AG09309 (cell line): ENCODE measurements at regions not wholly inside any gene's neighbourhood (a gene's known extent, or its start where the extent isn't known, plus 50 kb on each side); places are given as distances from the start of the nearest gene placed in this dataset.

Experiments used
- DNase-seq: peaks from one replicate; pipeline ENCODE4 v3.0.0-alpha.2; 2010; ENCODE audit warnings: low read depth
- H3K4me3 ChIP-seq: 2 replicates; pipeline ENCODE4 v1.5.1; 2011; ENCODE audit warnings: mild to moderate bottlenecking, low read depth, low read length, moderate library complexity; ENCODE audit not compliant: control insufficient read depth
- TF ChIP-seq, protein P1 (sequence below): IDR thresholded peaks from 2 replicates; pipeline ENCODE4 v1.5.1; 2011; ENCODE audit warnings: mild to moderate bottlenecking, low read depth, low read length, inconsistent platforms; ENCODE audit not compliant: insufficient read depth, control insufficient read depth; ENCODE audit errors: missing control alignments

GRCh38 chr20:5470943-5471342 is 139.9 kb downstream of the GPCPD1 start:
- DNase-seq, result no peak
- TF ChIP-seq, protein P1, sequence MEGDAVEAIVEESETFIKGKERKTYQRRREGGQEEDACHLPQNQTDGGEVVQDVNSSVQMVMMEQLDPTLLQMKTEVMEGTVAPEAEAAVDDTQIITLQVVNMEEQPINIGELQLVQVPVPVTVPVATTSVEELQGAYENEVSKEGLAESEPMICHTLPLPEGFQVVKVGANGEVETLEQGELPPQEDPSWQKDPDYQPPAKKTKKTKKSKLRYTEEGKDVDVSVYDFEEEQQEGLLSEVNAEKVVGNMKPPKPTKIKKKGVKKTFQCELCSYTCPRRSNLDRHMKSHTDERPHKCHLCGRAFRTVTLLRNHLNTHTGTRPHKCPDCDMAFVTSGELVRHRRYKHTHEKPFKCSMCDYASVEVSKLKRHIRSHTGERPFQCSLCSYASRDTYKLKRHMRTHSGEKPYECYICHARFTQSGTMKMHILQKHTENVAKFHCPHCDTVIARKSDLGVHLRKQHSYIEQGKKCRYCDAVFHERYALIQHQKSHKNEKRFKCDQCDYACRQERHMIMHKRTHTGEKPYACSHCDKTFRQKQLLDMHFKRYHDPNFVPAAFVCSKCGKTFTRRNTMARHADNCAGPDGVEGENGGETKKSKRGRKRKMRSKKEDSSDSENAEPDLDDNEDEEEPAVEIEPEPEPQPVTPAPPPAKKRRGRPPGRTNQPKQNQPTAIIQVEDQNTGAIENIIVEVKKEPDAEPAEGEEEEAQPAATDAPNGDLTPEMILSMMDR, result no peak
- no peak overlapping the region for H3K4me3 ChIP-seq

DNA sequence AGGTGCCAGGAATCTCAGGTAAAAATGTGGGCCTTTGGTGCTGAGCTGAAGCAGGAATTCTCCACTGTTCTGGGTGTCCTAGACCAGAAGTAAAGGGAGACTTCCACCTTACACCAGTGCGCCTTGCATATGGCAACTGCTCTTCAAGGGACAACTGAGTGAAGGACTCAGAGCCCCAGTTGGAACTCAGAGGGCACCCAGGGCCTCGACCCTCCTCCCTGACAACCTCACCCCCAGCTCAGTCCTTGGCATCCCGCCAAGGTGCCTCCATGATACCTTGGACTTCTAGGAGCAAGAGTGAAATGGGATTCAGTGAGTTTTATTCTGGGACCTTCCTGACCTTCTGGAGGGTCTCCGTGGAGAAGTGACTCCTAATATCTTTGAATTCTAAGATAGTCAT is 140.3 kb downstream of the GPCPD1 start:
- H3K4me3 ChIP-seq, result no peak overlapping the region
- DNase-seq, result no peak
- TF ChIP-seq, protein P1, result no peak

DNA sequence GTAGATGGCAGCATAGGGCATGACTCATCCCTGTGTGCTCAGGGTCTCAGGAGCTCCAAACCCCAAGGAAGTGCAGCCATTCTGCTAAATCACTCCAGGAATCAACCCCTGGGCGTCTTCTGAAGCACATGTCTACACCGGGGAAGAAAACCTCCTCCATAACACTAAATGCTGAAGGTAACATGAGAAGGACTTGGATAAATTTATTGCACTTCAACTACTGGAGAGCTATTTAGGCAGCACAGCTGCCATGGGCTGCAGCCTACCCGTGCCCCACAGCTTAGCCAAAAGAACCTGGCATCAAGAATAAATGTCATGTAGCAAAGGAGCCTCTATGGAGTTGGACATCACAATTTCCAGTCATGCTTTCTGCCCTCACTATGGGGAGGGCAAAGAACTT is 141.7 kb downstream of the GPCPD1 start:
- H3K4me3 ChIP-seq, result no peak overlapping the region
- DNase-seq, result no peak
- TF ChIP-seq, protein P1, result no peak

- DNase-seq, result no peak
- TF ChIP-seq, protein P1, result no peak
- H3K4me3 ChIP-seq, result no peak overlapping the region
These were observed 143.7 kb downstream of the GPCPD1 start for GRCh38 chr20:5467086-5467485.

DNA sequence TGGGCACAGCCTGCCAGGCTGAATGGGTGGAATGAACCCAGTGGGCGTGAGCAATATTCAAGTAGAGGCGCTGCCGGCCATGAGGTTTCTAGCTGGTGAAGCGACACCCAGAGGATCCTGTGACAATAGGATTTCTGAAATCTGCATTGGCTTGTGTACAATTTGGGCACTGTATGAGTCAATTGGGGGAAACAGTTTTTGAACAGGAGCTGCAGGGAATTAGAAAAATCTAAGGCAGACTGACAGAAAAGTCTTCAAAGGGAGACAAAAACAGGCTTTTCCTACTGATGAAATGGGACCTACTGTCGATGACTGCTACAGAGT is 145.2 kb downstream of the GPCPD1 start:
- H3K4me3 ChIP-seq, result no peak overlapping the region
- DNase-seq, result no peak
- TF ChIP-seq, protein P1, result no peak

- no peak for DNase-seq
These were observed 145.8 kb downstream of the GPCPD1 start for GRCh38 chr20:5464901-5465603.

More at GRCh38 chr20:5464901-5465603, 145.8 kb downstream of the GPCPD1 start:
- TF ChIP-seq, protein P1, result no peak
- H3K4me3 ChIP-seq, result no peak overlapping the region
